Osteoblast (primary cell): ENCODE measurements at regions not wholly inside any gene's neighbourhood (a gene's known extent, or its start where the extent isn't known, plus 50 kb on each side); places are given as distances from the start of the nearest gene placed in this dataset.

Experiments used
- DNase-seq: peaks from one replicate; pipeline ENCODE4 v3.0.0; 2011; ENCODE audit warnings: low spot score, mixed read lengths; ENCODE audit not compliant: insufficient read length; ENCODE audit errors: missing footprints
- H2AFZ ChIP-seq: 2 replicates; pipeline ENCODE4 v1.6.0; 2011; ENCODE audit warnings: mild to moderate bottlenecking, low read length
- H3K27ac ChIP-seq: 2 replicates; pipeline ENCODE4 v1.5.1; 2011; ENCODE audit warnings: mild to moderate bottlenecking, low read depth, low read length, moderate library complexity
- H3K27me3 ChIP-seq: 2 replicates; pipeline ENCODE4 v1.6.0; 2012; ENCODE audit warnings: mild to moderate bottlenecking, control low read depth, inconsistent platforms, low read length, moderate library complexity; ENCODE audit not compliant: insufficient read depth
- H3K36me3 ChIP-seq: 2 replicates; pipeline ENCODE4 v1.5.1; 2011; ENCODE audit warnings: mild to moderate bottlenecking, low read length, control low read depth, moderate library complexity; ENCODE audit not compliant: insufficient read depth
- H3K4me1 ChIP-seq: 2 replicates; pipeline ENCODE4 v1.5.1; 2011; ENCODE audit warnings: mild to moderate bottlenecking, low read length, control low read depth, moderate library complexity; ENCODE audit not compliant: insufficient read depth
- H3K4me2 ChIP-seq: 2 replicates; pipeline ENCODE4 v1.6.0; 2011; ENCODE audit warnings: mild to moderate bottlenecking, low read length; ENCODE audit not compliant: insufficient read depth
- H3K4me3 ChIP-seq: fragments of 200-600 bp; sonication (generic); 3 replicates; pipeline ENCODE4 v1.5.1; 2012; ENCODE audit warnings: mild to moderate bottlenecking, low read length, inconsistent platforms; ENCODE audit not compliant: insufficient read depth
- H3K79me2 ChIP-seq: 2 replicates; pipeline ENCODE4 v1.6.0; 2012; ENCODE audit warnings: mild to moderate bottlenecking, low read length, control low read depth, inconsistent platforms; ENCODE audit not compliant: insufficient read depth
- H3K9me3 ChIP-seq: 2 replicates; pipeline ENCODE4 v1.5.1; 2011; ENCODE audit warnings: low read depth, low read length, control low read depth
- H4K20me1 ChIP-seq: 2 replicates; pipeline ENCODE4 v1.6.0; 2012; ENCODE audit warnings: mild to moderate bottlenecking, low read length, control low read depth; ENCODE audit not compliant: insufficient read depth
- TF ChIP-seq, protein P1 (sequence below): IDR thresholded peaks from 2 replicates; pipeline ENCODE4 v1.5.1; 2011; ENCODE audit warnings: mild to moderate bottlenecking, low read depth, low read length, moderate library complexity; ENCODE audit errors: extremely low read depth

DNA sequence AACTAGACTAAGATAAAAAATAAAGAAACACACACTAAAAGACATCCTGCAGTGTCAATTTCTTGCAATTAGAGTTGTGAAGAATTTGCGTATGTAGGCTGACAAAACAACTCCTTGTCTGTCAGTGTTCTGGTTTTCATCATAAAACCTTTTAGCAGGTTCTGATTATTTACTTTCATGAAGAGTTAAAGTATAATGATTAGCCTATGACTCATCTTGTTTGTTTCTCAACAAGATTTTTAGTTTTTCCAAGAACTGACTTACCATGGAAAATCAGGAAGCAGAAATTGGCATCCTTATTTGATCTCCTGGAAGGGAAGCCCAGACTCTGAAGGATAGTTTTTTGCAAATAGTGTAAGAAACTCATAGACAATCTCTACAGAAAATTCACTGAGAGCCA is 848.7 kb upstream of the PCDH9 start:
- Histone ChIP-seq H4K20me1 (no peaks in the 10 kb centered on the region), H3K4me1 (no peaks in the 10 kb centered on the region), H3K27me3 (no peaks in the 10 kb centered on the region), H3K4me3 (no peak overlapping the region), H3K4me2 (no peak overlapping the region), H3K36me3 (no peaks in the 10 kb centered on the region), H3K79me2 (no peaks in the 10 kb centered on the region), H3K9me3 (no peaks in the 10 kb centered on the region), H2AFZ (no peak overlapping the region), H3K27ac (no peak overlapping the region)
- no peak for DNase-seq
- TF ChIP-seq, protein P1, sequence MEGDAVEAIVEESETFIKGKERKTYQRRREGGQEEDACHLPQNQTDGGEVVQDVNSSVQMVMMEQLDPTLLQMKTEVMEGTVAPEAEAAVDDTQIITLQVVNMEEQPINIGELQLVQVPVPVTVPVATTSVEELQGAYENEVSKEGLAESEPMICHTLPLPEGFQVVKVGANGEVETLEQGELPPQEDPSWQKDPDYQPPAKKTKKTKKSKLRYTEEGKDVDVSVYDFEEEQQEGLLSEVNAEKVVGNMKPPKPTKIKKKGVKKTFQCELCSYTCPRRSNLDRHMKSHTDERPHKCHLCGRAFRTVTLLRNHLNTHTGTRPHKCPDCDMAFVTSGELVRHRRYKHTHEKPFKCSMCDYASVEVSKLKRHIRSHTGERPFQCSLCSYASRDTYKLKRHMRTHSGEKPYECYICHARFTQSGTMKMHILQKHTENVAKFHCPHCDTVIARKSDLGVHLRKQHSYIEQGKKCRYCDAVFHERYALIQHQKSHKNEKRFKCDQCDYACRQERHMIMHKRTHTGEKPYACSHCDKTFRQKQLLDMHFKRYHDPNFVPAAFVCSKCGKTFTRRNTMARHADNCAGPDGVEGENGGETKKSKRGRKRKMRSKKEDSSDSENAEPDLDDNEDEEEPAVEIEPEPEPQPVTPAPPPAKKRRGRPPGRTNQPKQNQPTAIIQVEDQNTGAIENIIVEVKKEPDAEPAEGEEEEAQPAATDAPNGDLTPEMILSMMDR: no peak

DNA sequence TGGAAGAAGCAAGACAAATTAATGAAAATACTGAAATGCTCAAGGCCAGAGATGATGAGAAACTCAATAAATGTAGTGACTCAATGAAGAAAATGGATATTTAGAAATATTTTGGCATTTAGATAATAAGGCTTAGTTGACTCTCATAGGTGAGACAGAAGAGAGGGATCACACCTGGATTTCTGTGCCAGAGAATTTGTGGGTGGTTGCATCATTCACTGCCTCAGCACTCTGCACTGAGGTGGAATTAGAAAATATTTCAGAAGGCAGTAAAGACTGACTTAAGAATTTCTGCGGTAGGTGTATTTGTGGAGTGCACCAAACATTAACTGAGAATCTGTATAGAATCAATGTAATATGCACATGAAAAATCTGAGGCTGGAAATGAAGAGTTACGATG is 848.3 kb upstream of the PCDH9 start:
- Histone ChIP-seq H3K27ac (no peak overlapping the region), H3K36me3 (no peaks in the 10 kb centered on the region), H3K4me3 (no peak overlapping the region), H2AFZ (no peak overlapping the region), H3K4me1 (no peaks in the 10 kb centered on the region), H3K4me2 (no peak overlapping the region), H3K9me3 (no peaks in the 10 kb centered on the region), H3K27me3 (no peaks in the 10 kb centered on the region), H4K20me1 (no peaks in the 10 kb centered on the region), H3K79me2 (no peaks in the 10 kb centered on the region)
- no peak for DNase-seq
- TF ChIP-seq, protein P1: no peak

GRCh38 chr13:68076046-68076445 is 845.9 kb upstream of the PCDH9 start:
- H3K9me3 ChIP-seq: peaks cover 3% of the 10 kb centered on the region
- H4K20me1 ChIP-seq: no peaks in the 10 kb centered on the region
- no peaks in the 10 kb centered on the region for H3K36me3 ChIP-seq
- no peak overlapping the region for H2AFZ ChIP-seq
- DNase-seq: no peak
- H3K27ac ChIP-seq: no peak overlapping the region
- no peak overlapping the region for H3K4me2 ChIP-seq
- H3K27me3 ChIP-seq: no peaks in the 10 kb centered on the region
- H3K79me2 ChIP-seq: no peaks in the 10 kb centered on the region
- H3K4me1 ChIP-seq: no peaks in the 10 kb centered on the region
- TF ChIP-seq, protein P1: no peak
- no peak overlapping the region for H3K4me3 ChIP-seq

- Histone ChIP-seq H3K9me3 (peaks cover 7% of the 10 kb centered on the region), H2AFZ (no peak overlapping the region), H3K4me1 (no peaks in the 10 kb centered on the region), H3K4me3 (no peak overlapping the region), H4K20me1 (no peaks in the 10 kb centered on the region), H3K27ac (no peak overlapping the region), H3K79me2 (no peaks in the 10 kb centered on the region), H3K4me2 (no peak overlapping the region), H3K36me3 (no peaks in the 10 kb centered on the region), H3K27me3 (no peaks in the 10 kb centered on the region)
- no peak for DNase-seq
- TF ChIP-seq, protein P1: no peak
Observed at GRCh38 chr13:68066879-68067513, 836.9 kb upstream of the PCDH9 start.
